NCI-H1092 treated with DMSO at 0.1 percent for 48 hours (cell line): ENCODE measurements at regions not wholly inside any gene's neighbourhood (a gene's known extent, or its start where the extent isn't known, plus 50 kb on each side); places are given as distances from the start of the nearest gene placed in this dataset.

Experiments used
- DNase-seq: peaks from one replicate; lab custom pipeline; 2025; lab: John Stamatoyannopoulos, UW

DNA sequence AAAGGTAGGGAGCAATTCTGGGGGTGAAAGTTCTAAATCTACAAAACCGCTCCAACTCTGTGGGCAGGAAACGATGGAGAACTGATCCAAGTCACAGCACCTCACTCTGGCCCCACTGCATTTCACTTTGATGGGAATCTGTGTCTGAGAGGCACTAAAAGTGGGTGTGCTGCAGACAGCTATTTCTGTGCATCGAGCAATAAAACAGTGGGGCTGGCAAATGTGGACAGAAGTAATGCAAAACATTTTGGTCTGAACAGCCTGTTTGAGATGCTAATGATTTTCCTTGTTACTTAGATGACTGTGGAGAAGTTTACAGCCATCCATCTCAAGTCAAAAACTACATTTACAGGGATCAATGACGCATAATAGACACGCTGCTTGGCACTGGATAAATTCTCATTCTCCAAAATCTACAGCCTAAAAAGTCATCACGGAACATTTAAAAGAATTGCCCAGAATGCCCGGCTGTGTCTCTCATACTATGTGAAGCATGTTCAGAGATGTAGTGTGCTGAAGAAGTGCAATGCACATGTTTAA is 1671.6 kb upstream of the TENM3 start:
- no peak for DNase-seq

DNA sequence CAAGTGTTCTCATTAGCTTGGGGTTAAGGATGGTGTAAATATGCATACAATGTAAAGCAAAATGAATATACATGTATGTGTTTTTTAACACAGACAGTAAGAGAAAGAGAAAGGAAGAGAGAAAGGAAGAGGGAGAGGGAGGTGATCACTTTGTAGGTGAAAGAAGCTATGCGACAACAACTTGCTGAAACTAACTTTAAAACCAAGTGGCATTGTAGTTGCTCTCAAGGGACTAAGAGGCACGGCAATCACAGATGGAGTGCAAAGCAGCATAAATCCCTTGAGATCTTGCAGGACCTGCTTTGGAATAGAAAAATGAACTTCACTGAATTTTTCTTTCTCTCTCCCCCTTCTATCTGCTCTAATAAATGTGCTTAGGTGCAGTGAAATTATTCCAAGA is 1665.0 kb upstream of the TENM3 start:
- DNase-seq = no peak

DNA sequence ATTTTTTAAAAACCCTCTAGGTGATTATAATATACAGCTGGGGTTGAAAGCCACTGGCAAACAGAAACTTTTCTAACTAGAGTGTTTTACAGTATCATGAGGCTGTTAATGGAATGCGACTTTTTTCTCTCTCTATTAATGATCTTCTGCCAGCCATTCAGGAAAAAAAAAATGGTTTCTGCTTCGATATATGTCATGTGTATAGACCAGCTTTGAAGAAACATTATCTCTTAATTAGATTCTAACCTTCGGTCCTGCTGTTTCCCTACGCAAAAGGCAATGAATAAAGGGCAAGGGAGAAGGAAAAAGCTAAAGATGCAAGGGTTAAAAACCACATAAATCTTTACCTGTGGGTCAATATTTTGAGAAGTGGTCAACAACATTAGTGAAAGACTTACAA is 1662.1 kb upstream of the TENM3 start:
- no peak for DNase-seq

DNA sequence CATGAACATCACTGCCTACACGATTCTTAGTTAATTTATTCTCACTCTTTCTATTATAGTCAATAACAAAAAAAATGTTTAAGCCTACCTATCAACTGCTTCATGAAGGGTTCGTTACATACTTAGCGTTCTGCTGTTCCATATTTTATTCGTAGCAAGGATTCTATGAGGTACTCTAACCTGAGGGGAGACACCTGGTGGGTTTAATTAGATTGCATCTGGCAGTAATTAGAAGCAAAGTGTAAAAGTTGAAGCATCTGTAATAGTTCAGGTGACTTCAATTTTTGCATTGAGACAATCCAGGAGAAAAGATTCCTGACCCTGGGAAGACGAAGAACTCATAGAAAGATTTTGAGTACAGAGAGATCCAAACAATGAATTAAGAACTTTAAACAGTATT is 1655.8 kb upstream of the TENM3 start:
- no peak for DNase-seq

DNA sequence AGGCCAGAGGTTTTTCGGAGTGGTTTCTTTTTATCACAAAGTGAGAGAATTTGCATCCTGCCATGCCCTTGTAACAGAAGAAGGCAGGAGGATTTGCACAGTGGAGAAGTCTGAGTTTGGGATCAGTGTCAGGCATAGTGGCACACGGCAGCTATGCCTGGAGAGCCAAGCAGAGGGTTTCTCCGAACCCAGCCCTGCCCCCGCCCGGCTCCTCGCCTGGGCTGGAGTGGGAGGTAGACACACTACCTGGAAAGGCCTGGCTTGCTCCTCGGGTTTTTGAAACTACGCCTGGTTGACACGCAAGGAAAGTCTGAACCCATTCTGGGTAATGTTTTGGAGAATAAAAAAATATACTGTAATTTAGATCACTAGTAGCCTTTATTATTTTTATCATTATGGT is 1653.6 kb upstream of the TENM3 start:
- no peak for DNase-seq

DNA sequence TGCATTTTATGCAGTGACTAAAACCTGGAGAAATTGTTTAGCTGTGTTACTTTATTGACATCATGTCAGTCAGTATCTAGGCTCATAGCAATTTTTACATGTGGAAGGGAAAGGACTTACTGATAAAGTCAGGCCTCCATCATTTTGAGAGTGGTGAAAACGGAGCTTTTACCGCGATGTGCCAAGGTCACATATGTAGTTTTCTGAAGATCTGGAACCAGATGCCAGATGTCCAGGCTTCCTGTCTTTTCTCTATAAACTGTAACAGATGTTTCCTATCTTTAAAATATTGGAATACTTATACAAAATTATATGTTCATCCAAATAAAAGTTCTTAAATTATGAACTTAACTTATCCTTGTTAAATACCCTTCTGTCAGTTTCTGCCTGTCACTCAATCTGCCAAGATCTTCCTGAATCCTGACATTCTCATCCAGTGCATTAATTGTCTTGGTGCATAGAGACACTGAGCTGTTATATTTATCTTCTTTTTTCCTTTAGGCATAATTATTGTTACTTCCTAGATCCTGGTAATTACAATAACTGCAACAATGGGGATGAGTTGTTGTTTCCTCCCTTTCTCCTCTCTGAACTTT is 1646.2 kb upstream of the TENM3 start:
- DNase-seq = no peak

DNA sequence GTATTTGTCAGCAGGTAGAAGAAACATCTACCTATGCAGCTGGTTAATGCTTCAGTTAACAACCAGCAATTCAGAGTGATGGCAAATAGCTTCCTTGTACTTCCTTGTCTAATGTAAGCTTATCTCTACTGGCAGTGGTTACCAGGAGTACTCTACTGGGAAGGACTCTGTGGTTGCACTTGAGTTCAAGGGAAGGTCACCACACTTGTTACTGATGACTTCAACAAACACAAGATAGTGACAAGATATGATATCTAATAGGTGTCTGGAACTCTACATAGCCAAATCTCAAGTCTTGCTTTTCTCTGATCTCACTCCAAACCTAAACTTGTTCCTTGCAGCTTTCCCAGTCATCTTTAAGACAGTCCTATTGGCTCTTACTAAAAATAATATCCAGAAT is 1644.9 kb upstream of the TENM3 start:
- no peak for DNase-seq

DNA sequence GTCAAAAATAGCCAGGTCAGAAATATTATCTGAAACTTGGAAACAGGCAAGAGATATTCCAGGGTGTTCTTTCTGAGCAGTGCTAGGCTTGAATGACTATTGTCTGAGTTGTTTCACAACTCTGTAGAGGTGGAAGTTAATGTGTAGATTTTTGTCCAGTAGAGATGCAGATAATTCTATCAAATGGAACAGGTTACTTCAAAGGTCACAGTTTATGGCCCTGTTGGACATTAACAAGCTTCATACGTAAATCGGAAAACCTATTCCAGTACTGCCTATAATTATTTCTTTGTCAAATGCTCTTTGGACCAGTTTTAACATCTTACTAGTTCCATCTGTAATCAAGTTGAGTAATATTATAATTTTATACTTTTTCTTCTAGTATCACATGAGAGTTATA is 1639.4 kb upstream of the TENM3 start:
- DNase-seq = no peak

DNA sequence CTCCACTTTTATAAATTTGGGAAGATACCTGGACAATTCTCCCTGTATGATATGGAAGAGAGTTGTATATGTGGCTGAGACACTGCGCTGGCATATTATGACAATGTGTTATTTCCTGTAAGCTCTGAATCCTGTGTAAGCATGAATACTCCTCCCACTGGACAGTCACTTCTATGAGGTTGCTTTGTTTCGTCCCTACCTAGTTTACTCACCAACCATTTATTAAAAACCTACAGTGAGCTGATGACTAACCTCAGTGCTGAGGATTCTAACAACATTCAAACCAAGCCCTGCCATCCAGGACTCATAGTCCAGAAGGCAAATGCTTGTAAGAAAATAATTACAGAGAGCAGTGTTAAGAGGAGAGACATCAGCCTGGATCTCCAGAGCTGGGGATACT is 1632.9 kb upstream of the TENM3 start:
- no peak for DNase-seq

DNA sequence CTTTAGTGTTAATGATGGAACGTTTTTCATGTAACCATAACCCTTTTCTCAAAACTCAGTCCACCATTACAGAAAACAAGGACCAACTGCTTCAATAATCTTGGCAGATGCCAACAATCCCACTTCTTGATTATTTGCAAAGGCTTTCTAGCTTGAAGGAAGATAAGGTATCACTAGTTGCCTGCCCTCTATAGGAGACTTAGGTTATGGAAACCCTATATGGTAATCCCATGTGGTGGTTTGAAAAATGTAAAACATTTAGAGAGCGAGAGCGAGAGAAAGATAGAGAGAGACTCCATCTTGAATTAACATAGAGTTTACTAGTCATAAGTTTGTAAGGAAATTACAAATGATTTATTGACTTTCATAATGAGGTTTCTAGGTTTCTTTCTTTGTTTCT is 1627.5 kb upstream of the TENM3 start:
- DNase-seq = no peak

DNA sequence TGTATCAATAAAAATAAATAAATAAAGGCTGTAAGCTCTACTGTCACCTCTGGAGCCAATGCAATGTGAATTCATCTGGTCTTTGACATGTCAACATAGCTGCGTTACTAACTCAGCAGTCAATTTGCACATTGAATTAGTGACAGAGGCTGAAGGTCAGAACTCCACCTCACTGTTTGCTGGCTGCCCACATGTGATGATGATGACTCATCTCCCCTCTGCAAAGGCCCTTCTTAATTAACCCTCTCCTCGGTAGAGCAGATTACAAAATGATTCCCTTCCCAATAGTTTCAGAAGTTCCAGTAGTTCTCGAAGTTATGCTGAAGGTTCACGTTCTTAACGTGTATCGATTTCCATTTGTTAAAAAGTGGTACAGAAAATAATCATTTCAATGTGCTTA is 1626.0 kb upstream of the TENM3 start:
- no peak for DNase-seq

DNA sequence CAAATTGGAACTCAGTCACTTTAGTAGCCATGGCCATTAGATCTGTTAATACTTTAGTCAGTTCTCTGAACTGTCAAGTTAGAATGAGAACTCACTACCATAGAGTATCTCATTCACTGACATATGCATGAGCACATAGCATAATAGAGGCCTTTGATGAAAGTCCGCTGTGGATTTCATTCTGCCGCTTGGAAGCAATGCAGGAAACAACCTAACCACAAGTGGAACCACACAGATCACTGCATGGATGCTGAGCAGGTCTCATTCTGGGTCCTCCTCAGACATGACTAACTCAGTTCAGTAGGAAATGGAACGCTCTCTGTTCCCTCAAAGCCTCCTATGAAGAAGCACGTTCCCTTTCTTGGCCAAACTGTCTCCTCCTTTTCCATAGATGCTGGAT is 1624.8 kb upstream of the TENM3 start:
- no peak for DNase-seq

DNA sequence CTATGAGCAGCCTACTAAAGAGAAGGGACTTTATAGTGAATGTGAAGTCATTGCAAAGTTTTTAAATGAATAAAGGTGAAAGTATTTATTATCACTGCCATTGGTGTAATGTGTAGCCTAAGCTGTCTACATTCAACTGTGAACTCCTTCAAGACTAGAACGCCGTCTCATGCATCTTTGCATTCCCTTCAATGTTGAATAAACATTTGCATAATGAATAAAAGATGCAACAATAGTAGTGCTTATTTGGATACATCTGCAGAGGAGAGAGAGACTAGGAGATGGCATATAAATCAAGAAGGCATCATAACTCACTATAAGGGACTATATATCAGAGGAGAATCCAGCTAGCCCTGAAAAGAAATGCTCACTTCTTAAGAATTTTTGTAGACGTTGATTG is 1623.8 kb upstream of the TENM3 start:
- DNase-seq = no peak

DNA sequence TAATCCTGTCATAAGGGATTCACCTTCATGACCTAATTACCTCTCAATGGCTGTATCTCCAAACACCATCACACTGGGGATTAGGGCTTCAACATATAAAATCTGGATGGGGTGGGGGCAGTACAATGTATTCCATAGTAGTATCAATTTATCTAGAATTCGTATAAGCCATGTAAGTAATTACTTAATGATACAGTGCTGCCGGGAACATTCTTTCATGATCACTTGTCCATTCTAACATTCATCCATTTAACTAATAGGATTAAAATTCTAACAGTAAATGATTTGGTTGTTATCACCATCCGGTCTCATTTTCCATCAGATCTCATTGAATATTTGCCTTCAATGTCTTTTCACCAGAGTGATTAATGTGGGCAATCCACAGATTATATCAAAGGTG is 1620.9 kb upstream of the TENM3 start:
- no peak for DNase-seq

DNA sequence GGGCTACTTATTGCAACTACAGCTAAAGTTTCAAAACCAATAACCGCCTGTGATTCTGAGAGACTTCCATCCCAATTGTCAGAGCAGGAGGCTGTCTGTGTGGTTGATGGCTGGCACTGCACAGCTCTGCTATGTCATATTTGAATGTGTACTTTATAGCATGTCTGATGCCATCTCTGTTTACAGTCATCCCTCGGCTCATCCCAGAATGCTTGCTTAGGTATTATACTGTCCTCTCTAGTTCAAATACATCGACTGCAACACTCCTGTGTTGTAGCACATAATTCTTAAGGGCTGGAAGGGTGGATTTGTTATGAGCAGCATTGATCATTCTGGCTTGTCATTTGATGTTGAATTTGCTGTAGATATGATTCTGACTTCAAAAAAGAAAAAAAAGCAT is 1617.5 kb upstream of the TENM3 start:
- no peak for DNase-seq

DNA sequence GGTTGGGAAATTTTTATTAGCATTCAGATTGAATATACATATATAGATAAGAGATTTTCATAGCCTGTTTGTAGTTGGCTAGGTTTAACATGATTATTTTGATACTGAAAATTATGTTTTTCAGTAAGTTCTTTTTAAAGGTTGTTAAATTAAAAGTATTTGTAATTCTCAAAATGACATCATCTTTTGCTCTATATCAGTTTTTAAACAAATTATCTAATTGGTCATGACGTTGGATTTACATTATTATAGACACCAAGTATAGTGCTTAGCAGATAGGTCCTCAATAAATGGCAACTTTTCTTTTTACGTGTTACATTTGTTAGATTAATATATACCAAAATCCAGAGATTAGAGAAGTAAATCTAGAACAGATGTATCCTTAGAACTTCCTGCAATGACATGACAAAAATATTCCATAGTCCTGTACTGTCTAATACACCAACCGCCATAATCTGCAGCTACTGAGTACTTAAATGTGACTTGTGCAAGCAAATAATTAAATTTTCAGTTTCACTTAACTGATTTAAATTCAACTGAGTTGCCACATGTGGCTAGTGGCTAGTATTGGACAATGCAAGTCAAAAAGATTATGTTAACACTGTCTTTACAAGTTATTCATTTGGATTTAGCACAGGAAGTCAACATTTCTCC is 1613.1 kb upstream of the TENM3 start:
- DNase-seq = no peak

DNA sequence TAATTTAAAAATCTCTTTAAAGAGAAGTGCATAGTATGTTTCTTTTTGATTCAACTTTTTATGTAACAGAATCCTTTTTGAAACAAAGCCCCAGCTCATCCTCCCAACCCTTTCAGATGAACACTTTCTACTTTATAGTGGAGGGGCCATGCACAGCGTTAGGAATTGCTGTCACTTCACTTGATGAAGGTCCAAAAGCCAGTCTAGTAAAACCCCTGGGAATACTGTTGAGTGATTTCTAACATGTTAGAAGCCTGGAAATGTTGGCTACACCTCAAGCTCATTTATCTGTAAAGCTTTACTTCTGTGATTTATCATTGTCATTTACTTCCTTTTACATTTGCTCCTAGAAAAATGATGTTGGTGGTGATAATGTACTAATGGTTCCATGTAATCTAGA is 1608.9 kb upstream of the TENM3 start:
- DNase-seq = no peak

DNA sequence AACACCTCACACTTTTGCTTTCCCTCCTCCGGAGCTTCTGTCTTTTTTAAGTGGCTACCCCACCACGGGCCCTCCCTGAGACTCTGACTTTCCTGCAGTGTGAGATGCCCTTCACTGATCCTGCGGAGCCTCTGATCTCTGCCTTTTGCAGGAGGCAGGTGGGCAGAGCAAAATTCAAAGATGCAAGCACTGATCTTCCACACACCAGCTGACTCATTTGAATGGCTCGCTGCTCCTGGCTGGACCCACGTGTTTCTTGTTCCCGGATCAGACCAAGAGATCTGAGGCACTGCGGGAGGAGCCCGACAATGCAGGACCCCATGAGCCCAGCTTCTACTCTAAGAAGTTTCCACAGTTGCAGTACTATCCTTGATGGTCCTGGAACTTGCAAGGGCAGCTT is 1607.9 kb upstream of the TENM3 start:
- DNase-seq = no peak

DNA sequence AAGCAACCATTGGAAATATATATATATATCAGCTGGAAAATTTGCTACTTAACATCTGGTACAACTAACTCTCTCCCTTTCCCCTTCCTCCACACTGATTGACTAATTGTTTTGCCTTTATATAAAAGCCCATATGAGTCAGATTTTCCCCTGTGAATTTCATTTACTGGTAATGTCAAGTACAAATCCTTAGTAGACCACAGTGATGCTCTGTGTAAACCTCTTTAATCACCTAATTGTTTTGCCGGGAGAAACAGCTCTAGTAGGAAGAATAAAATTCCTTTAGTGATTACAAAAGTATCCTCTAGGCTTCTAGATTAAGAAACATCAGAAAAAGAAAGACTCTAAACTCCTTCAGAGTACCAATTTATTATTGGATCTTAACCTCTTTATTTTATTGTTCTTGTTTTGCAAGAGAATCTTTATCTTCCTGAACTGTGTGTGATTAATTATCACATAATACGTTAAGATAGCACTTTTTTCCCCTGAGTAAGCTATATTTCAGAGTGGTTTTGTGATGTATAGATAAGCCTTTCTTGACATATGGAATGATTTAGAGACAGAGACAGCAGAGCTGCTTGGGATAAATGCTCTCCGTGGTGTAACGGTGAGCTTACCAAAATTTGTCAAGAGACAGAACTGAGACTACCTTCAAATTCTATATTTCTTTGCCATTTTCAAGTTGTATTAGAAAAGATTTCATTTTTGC is 1606.4 kb upstream of the TENM3 start:
- no peak for DNase-seq

DNA sequence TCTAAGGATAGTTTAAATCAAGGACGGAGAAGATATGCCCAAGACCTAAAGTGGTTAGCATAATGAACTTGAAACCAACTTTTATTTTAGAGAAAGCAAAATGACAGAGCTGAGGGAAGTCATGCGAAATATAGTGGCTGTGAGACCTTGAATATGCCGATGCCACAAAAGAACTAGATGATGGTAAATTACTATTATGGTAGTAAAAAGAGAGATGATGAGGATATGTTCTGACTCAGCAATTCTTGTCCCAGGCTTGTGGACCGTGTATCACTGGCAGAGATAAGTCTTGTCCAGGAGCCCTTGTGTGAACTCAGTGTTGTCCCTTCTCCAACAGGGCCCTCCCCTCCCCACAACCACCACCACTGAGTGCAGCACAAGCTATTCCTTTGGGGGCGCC is 1605.6 kb upstream of the TENM3 start:
- no peak for DNase-seq

DNA sequence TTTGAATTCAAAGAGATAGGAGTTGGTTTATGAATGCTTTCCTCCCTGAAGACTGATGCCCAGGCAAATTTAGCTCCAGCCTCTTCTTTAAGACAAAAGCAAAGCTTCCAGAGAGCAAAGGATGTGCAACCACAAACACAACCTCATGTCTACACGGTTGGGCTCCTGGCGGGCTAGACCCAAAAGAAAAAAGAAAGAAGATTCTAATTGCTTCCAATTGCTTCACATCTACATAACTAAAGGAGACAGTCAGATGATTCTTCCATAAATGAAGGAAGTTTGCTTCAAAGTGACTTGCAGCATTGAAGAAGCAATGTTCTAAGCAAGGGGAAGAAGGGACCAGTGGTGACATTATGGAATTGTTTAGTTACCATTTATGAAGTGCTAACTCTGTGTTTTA is 1603.0 kb upstream of the TENM3 start:
- no peak for DNase-seq

DNA sequence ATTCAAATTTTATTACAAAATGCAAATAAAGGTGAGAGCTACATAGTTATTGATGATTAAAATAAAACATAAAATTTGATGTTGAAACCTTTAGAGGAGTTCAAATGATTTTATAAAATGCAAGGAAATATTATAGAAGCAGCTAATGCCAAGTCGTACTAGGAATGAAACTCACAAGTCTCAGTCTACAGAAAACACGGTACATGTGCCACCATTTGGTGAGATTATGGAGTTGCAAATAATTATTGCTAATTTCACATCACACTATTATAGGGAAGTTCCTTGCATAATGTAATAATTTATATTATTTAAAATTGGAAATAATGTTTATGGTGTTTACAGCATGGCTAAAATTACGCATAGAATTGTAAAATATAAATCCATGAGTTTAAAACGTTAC is 1601.7 kb upstream of the TENM3 start:
- DNase-seq = no peak

DNA sequence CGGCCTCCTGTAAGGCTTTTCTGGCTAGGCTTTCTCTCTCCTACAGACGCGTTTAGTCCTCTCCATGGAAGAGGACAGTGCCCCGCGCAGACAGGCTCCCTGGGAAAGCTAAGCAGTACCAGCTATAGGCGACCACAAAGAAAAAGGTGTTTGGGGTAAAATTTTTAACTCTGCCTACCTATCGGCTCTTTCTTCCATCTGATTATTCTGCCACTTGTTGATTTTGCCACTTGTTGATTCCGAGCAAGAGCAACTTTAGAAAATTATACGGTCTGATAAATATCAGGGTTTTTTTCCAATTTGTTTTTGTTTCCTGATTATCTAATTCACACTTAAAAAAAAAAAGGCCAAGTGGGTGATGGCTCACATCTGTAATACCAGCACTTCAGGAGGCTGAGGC is 1600.5 kb upstream of the TENM3 start:
- DNase-seq = no peak

DNA sequence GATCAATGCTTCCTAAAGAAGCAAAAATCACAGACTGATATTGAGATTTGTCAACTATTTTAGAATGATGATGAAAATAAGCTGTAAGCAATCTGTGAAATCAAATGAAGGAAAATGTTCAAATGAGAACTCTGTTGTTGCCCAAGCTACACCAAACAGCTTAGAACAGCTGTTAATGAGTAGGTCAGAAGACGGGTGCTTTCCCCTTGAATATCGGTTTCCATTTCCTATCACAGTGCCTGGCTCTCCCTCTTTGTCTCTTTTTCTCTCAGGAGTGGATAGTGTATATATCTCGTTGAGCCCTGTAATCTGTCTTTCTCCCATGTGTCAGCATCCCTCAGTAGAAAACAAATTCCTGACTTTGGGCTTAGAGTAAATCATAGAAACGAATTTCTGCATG is 1592.9 kb upstream of the TENM3 start:
- no peak for DNase-seq
